C4-2B (cell line): ENCODE measurements at regions not wholly inside any gene's neighbourhood (a gene's known extent, or its start where the extent isn't known, plus 50 kb on each side); places are given as distances from the start of the nearest gene placed in this dataset.

Experiments used
- H3K27ac ChIP-seq: fragments of 450-650 bp; 2 replicates; pipeline ENCODE4 v1.5.1; 2017
- CTCF ChIP-seq: fragments of 450-650 bp; conservative IDR thresholded peaks from 2 replicates; pipeline ENCODE4 v1.5.1; 2017; ENCODE audit warnings: mild to moderate bottlenecking
- ZFX ChIP-seq: fragments of 450-650 bp; IDR thresholded peaks from 2 replicates; pipeline ENCODE4 v1.6.1; 2017

DNA sequence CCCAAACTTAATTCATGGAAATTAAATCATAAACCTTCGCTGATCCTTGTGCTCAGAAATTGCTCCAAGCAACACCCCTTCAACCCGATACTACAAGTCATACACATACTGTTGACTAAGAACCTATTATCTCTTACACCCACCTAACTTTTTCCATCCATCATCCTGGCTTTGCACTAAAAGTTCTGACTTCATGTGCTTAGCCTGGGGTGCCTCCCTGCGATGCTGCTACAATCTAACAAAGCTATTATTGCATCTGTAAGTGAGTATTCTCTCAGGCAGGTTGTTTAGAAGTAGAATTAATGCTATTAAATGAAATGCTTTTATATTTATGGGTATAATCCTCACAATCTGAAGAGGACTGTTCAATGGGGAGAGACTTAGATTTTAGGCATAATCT is 619.8 kb downstream of the CCDC85A start:
- no peak overlapping the region for H3K27ac ChIP-seq

GRCh38 chr2:56806924-56807323 is 623.1 kb downstream of the CCDC85A start:
- no peak overlapping the region for H3K27ac ChIP-seq

More for the DNA sequence above, 619.8 kb downstream of the CCDC85A start:
- no peak for TF ChIP-seq ZFX
- no peak for TF ChIP-seq CTCF

GRCh38 chr2:56807861-56808260 is 624.1 kb downstream of the CCDC85A start:
- TF ChIP-seq CTCF = no peak
- TF ChIP-seq ZFX = no peak
- H3K27ac ChIP-seq = no peak overlapping the region

More at GRCh38 chr2:56806924-56807323, 623.1 kb downstream of the CCDC85A start:
- no peak for TF ChIP-seq ZFX
- no peak for TF ChIP-seq CTCF

- H3K27ac ChIP-seq = no peak overlapping the region
- TF ChIP-seq ZFX = no peak
- TF ChIP-seq CTCF = no peak
Observed at GRCh38 chr2:56811401-56811800, 627.6 kb downstream of the CCDC85A start.

DNA sequence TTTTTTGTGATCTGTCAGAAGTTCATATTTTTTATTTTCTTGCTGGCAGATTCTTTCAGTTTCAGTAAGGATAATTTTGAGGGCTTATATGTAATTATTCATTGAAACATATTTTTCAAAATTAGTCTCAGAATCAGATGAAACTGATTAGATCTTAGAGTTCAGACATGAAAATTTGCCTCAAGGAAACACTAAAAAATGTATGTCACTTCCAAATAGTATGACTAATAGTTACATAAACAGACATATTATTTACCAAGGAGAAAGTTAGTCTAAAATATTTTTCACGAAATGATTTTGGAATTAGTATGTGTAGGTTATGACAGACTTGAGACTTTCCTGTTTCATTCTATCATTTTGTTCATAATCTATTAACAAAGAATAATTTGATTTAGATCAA is 628.6 kb downstream of the CCDC85A start:
- H3K27ac ChIP-seq = no peak overlapping the region
- TF ChIP-seq CTCF (no peak), ZFX (no peak)

DNA sequence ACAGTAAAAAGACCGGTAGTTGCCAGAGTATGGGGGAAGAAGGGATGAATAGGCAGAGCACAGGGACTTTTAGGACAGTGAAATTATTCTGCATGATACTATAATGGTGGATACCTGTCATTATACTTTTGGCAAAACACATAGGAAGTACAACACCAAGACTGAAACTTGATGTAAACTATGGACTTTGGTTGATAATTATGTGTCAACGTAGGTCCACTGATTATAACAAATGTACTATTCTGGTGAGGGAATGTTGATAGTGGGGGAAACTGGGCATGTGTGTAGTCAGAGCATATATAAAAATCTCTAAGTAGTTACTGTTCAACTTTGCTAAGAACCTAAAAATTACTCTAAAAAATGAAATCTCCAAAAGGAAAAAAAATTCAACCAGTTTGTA is 629.7 kb downstream of the CCDC85A start:
- TF ChIP-seq ZFX = no peak
- no peak for TF ChIP-seq CTCF

DNA sequence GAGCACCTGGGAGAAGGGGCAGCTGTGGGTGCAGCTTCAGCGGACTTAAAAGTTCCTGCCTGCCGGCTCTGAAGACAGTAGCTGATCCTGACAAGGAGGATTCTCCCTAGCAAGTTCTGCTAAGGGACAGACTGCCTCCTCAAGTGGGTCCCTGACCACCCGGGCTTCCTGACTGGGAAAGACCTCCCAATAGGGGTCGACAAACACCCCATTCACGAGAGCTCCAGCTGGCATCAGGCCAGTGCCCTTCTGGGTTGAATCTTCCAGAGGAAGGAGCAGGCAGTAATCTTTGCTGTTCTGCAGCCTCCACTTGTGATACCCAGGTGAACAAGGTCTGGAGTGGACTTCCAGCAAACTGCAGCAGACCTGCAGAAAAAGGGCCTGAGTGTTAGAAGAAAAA is 632.9 kb downstream of the CCDC85A start:
- no peak overlapping the region for H3K27ac ChIP-seq
- TF ChIP-seq ZFX (no peak), CTCF (no peak)

More for the DNA sequence above, 629.7 kb downstream of the CCDC85A start:
- H3K27ac ChIP-seq = no peak overlapping the region
